ENCODE measurements at regions not wholly inside any gene's neighbourhood (a gene's known extent, or its start where the extent isn't known, plus 50 kb on each side); places are given as distances from the start of the nearest gene placed in this dataset.

GRCh38 chr9:74044844-74045243 lies 452.3 kb upstream of the RORB start:
- CTCF ChIA-PET: no interaction called here
- 23% methylated on average over 3 of the region's 3 CpGs for WGBS (ENCODE audit: low lambda C conversion rate)
- POLR2A ChIA-PET: no interaction called here

More at GRCh38 chr9:74044844-74045243, 452.3 kb upstream of the RORB start:
- Histone ChIP-seq H3K4me2 (no peak overlapping the region), H3K9me3 (no peaks in the 10 kb centered on the region), H3K4me1 (ENCODE audit: control insufficient read depth in 1 of 2, insufficient read depth in 2 of 2, low read depth in 1 of 2, low read length in 1 of 2) (no peaks in the 10 kb centered on the region), H3K27me3 (ENCODE audit: insufficient read depth) (no peaks in the 10 kb centered on the region), H3K4me3 (ENCODE audit: low read depth in 2 of 2, low read length in 1 of 2) (no peak overlapping the region), H3K9me2 (no peaks in the 10 kb centered on the region), H4K20me1 (ENCODE audit: insufficient read depth) (no peaks in the 10 kb centered on the region), H3K9ac (no peak overlapping the region), H3K27ac (ENCODE audit: low read depth in 2 of 2, low read length in 1 of 2) (no peak overlapping the region), H3K79me2 (ENCODE audit: insufficient read depth) (no peaks in the 10 kb centered on the region), H3K36me3 (replicated peaks in 1 of 2; ENCODE audit: control insufficient read depth in 1 of 2, insufficient read depth in 2 of 2, low read length in 1 of 2) (no peaks in the 10 kb centered on the region), H2AFZ (ENCODE audit: low read depth) (no peak overlapping the region), H3F3A (replicated peaks; ENCODE audit: insufficient read depth) (no peaks in the 10 kb centered on the region)
- no peak for TF ChIP-seq CTCF (IDR thresholded peaks at IDR 0.05)
- TF ChIP-seq USF2 (IDR thresholded peaks at IDR 0.05; ENCODE audit: borderline replicate concordance, low read depth, low read length): no peak
- no peak for TF ChIP-seq EZH2phosphoT487 (IDR thresholded peaks at IDR 0.05; ENCODE audit: borderline replicate concordance, low read depth)
- no peak for TF ChIP-seq USF1 (IDR thresholded peaks at IDR 0.05; ENCODE audit: borderline replicate concordance, low read depth)
- TF ChIP-seq IRF3 (IDR thresholded peaks at IDR 0.05; ENCODE audit: low read depth, low read length): no peak
- TF ChIP-seq YY1 (IDR thresholded peaks at IDR 0.05; ENCODE audit: low read depth): no peak
- no peak for TF ChIP-seq RCOR1 (IDR thresholded peaks at IDR 0.05; ENCODE audit: low read length)
- TF ChIP-seq JUND (IDR thresholded peaks at IDR 0.05): no peak
- no peak for TF ChIP-seq GATA2 (CRISPR knock-in tag; IDR thresholded peaks at IDR 0.05)
- TF ChIP-seq REST (IDR thresholded peaks at IDR 0.05; ENCODE audit: low read depth, low read length): no peak
- TF ChIP-seq GABPA (IDR thresholded peaks at IDR 0.05; ENCODE audit: low read depth): no peak
- no peak for DNase-seq

All from SK-N-SH (cell line).